Peyer's patch (tissue), 4 donors: ENCODE measurements at regions not wholly inside any gene's neighbourhood (a gene's known extent, or its start where the extent isn't known, plus 50 kb on each side); places are given as distances from the start of the nearest gene placed in this dataset.

ENCODE experiments used
- CTCF ChIP-seq, 6 experiments: fragments of 450-650 bp in 4 of 6; fragments of 200-600 bp in 2 of 6; sonication (generic) in 1 of 6; IDR thresholded peaks; one replicate each; pipeline ENCODE4 v1.5.1; 2017 to 2019; ENCODE audit warnings: antibody characterized with exemption in 6 of 6, mild to moderate bottlenecking in 3 of 6, moderate library complexity in 1 of 6
- POLR2A ChIP-seq, 2 donors: fragments of 450-650 bp; IDR thresholded peaks; one replicate each; pipeline ENCODE4 v1.5.1; 2017; ENCODE audit warnings: antibody characterized with exemption in 2 of 2, mild to moderate bottlenecking in 2 of 2, moderate library complexity in 2 of 2

- no peak for TF ChIP-seq CTCF (IDR thresholded peaks at IDR 0.05)
- no peak for TF ChIP-seq POLR2A (IDR thresholded peaks at IDR 0.05)
These were observed 295.8 kb downstream of the DMRTA1 start for GRCh38 chr9:22742401-22742800.
